Liver (tissue), 8 donors: ENCODE measurements at regions not wholly inside any gene's neighbourhood (a gene's known extent, or its start where the extent isn't known, plus 50 kb on each side); places are given as distances from the start of the nearest gene placed in this dataset.

Experiments
- DNase-seq: peaks from one replicate; pipeline ENCODE4 v3.0.0-alpha.2; 2017; ENCODE audit warnings: low spot score
- H3K27ac ChIP-seq, 2 donors: one replicate each; pipeline ENCODE4 v1.7.0; 2013; ENCODE audit warnings: inconsistent platforms in 2 of 2, low read length in 2 of 2, control low read depth in 1 of 2, low read depth in 1 of 2, mild to moderate bottlenecking in 1 of 2
- H3K27me3 ChIP-seq, 4 donors: one replicate each; pipeline versions ENCODE4 v1.6.1 to v1.7.0; 2013; ENCODE audit warnings: low read length in 3 of 4, inconsistent platforms in 1 of 4, mild to moderate bottlenecking in 1 of 4, moderate library complexity in 1 of 4; ENCODE audit not compliant: control insufficient read depth in 4 of 4, insufficient read depth in 4 of 4
- H3K36me3 ChIP-seq, 4 donors: one replicate each; pipeline versions ENCODE4 v1.6.1 to v1.7.0; 2013; ENCODE audit warnings: low read length in 3 of 4, mild to moderate bottlenecking in 3 of 4, low read depth in 1 of 4, moderate library complexity in 1 of 4; ENCODE audit not compliant: control insufficient read depth in 4 of 4, insufficient read depth in 3 of 4
- H3K4me1 ChIP-seq, 4 donors: one replicate each; pipeline versions ENCODE4 v1.6.1 to v1.7.0; 2013; ENCODE audit warnings: low read length in 3 of 4, mild to moderate bottlenecking in 3 of 4, moderate library complexity in 1 of 4; ENCODE audit not compliant: control insufficient read depth in 4 of 4, insufficient read depth in 4 of 4
- H3K4me3 ChIP-seq, 3 donors: one replicate each; pipeline versions ENCODE4 v1.6.1 to v1.7.0; 2013; ENCODE audit warnings: low read length in 3 of 3, control low read depth in 1 of 3, low read depth in 1 of 3, mild to moderate bottlenecking in 1 of 3
- H3K9ac ChIP-seq, 2 donors: one replicate each; pipeline ENCODE4 v1.7.0; 2013; ENCODE audit warnings: low read length in 2 of 2, mild to moderate bottlenecking in 2 of 2, moderate library complexity in 2 of 2, control low read depth in 1 of 2, low read depth in 1 of 2
- H3K9me3 ChIP-seq, 4 donors: one replicate each; pipeline versions ENCODE4 v1.6.1 to v1.7.0; 2013; ENCODE audit warnings: low read length in 3 of 4; ENCODE audit not compliant: control insufficient read depth in 4 of 4
- ATF3 ChIP-seq: IDR thresholded peaks from 2 replicates; pipeline ENCODE4 v1.6.1; 2016; ENCODE audit warnings: antibody characterized with exemption
- FOXA2 ChIP-seq: IDR thresholded peaks from 2 replicates; pipeline ENCODE4 v1.6.1; 2016; ENCODE audit warnings: antibody characterized with exemption
- HNF4A ChIP-seq, 2 donors: conservative IDR thresholded peaks; 2 replicates each; pipeline ENCODE4 v1.6.1; 2016; ENCODE audit warnings: antibody characterized with exemption in 2 of 2, mild to moderate bottlenecking in 2 of 2
- HNF4G ChIP-seq: IDR thresholded peaks from 2 replicates; pipeline ENCODE4 v1.6.1; 2016; ENCODE audit warnings: antibody characterized with exemption
- JUND ChIP-seq, 2 donors: IDR thresholded peaks; 2 replicates each; pipeline ENCODE4 v1.6.1; 2016; ENCODE audit warnings: antibody characterized with exemption in 2 of 2
- NR2F2 ChIP-seq: IDR thresholded peaks from 2 replicates; pipeline ENCODE4 v1.6.1; 2016; ENCODE audit warnings: antibody characterized with exemption
- RAD21 ChIP-seq, 2 donors: IDR thresholded peaks; 2 replicates each; pipeline ENCODE4 v1.6.1; 2016; ENCODE audit warnings: antibody characterized with exemption in 2 of 2, mild to moderate bottlenecking in 2 of 2
- REST ChIP-seq: IDR thresholded peaks from 2 replicates; pipeline ENCODE4 v1.6.1; 2016; ENCODE audit warnings: antibody characterized with exemption, mild to moderate bottlenecking
- RXRA ChIP-seq, 2 donors: IDR thresholded peaks; 2 replicates each; pipeline ENCODE4 v1.6.1; 2017 to 2018; ENCODE audit warnings: antibody characterized with exemption in 2 of 2, mild to moderate bottlenecking in 1 of 2
- YY1 ChIP-seq: IDR thresholded peaks from 2 replicates; pipeline ENCODE4 v1.6.1; 2016; ENCODE audit warnings: antibody characterized with exemption, mild to moderate bottlenecking
- WGBS: extraction: QIAGEN DNeasy Blood & Tissue Kit; methylation state at CpG from one replicate; pipeline ENCODE4 v1.1.7; 2013; 5-methylcytosine and 5-hydroxymethylcytosine counted together
- TF ChIP-seq, protein P1 (sequence below): fragments of 150-350 bp; IDR thresholded peaks from 2 replicates; pipeline ENCODE4 v1.5.1; 2017; ENCODE audit warnings: improper control_type of control experiment, low read depth, low read length; ENCODE audit not compliant: missing input control
- TF ChIP-seq, protein P2 (sequence below): IDR thresholded peaks from 2 replicates; pipeline ENCODE4 v1.6.1; 2016; ENCODE audit warnings: antibody characterized with exemption
- donor health status: healthy.
- donor health status: healthy.
- donor health status: healthy.
- donor health status: healthy.
- donor health status: healthy.

DNA sequence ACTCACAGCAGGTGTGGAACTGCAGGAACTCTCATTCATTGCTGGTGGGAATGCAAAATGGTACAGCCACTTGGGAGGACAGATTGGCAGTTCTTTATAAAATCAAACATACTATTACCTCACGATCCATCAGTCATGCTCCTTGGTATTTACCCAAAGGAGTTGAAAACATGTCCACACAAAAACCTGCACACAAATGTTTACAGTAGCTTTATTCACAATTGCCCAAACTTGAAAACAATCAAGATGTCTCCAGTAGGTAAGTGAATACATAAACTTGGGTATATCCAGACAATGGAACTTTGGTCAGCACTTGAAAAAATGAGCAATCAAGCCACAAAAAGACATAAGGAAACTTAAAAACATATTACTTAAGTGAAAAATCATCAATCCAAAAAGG is 215.5 kb downstream of the IRX1 start:
- TF ChIP-seq, protein P1, sequence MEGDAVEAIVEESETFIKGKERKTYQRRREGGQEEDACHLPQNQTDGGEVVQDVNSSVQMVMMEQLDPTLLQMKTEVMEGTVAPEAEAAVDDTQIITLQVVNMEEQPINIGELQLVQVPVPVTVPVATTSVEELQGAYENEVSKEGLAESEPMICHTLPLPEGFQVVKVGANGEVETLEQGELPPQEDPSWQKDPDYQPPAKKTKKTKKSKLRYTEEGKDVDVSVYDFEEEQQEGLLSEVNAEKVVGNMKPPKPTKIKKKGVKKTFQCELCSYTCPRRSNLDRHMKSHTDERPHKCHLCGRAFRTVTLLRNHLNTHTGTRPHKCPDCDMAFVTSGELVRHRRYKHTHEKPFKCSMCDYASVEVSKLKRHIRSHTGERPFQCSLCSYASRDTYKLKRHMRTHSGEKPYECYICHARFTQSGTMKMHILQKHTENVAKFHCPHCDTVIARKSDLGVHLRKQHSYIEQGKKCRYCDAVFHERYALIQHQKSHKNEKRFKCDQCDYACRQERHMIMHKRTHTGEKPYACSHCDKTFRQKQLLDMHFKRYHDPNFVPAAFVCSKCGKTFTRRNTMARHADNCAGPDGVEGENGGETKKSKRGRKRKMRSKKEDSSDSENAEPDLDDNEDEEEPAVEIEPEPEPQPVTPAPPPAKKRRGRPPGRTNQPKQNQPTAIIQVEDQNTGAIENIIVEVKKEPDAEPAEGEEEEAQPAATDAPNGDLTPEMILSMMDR: no peak
- no peak for TF ChIP-seq YY1
- H3K4me1 ChIP-seq: no peaks in the 10 kb centered on the region
- no peaks in the 10 kb centered on the region for H3K36me3 ChIP-seq
- no peaks in the 10 kb centered on the region for H3K9me3 ChIP-seq
- H3K9ac ChIP-seq: no peak overlapping the region
- no peak overlapping the region for H3K27ac ChIP-seq
- H3K27me3 ChIP-seq: no peaks in the 10 kb centered on the region
- H3K4me3 ChIP-seq: no peak overlapping the region
- WGBS: 76% methylated on average over 1 of the region's 1 CpG
- DNase-seq: no peak

DNA sequence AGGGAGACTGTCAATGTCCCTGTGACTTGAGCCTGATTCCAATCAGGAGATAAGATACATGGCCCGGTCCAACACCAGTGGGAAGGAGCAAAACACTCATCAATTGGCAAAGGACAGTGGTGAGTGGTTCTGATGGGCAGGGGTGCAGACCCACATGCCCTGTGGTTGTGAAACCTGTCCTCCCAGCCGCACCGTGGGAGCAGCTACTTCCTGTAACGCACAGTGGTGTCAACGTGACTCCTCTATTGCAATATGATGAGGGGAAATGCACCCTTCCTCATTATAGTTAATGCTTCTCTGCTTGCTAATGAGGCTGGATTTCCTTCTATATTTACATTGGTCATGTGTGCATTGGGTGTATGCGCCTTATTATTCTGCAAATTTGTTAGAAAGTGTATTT is 223.0 kb downstream of the IRX1 start:
- no peaks in the 10 kb centered on the region for H3K9me3 ChIP-seq
- H3K4me1 ChIP-seq: no peaks in the 10 kb centered on the region
- WGBS: 66% methylated on average over 6 of the region's 6 CpGs

DNA sequence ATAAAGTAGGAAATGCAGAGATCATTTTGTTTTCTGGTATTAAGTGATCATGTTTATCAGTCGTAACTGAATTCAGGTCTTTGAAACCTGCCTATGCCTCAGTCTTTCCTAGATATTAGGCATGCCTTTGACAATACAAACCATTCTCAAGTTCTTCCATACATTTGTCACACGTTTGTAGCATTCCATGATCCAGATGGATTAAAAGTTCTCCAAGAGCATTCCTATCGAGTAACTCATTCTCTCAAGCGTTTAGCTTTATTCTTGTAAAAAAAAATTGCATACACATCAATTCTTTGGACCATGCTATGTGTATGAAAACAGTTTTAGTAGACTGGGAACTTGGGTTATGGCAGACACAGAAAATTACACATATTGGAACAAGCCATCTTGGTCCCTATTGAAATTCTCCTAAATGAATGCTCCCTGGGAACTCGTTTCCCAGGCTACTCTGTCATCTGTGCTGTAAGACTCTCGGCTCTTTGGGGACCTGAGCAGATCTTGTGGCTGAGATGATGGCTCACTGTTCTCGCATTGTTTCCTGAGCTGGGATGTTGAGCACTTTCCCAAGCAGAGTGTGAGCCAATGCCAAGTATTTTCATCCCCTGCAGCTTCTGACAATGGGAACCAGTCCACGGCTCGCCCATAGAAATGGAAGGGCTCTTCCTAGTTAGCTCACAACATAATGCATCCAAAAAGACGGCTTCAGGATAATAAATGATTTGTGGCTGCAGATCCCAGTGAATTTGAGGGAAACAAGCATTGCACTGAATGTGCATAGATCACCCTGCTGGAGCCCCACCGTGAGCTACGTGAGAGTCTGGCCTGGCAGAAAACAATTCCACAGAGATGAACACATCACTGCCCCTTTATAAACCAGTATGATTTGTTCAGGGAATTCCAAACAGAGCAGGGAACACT is 230.2 kb downstream of the IRX1 start:
- Histone ChIP-seq H3K4me3 (no peak overlapping the region), H3K9ac (no peak overlapping the region), H3K27ac (no peak overlapping the region), H3K9me3 (no peaks in the 10 kb centered on the region), H3K27me3 (peaks cover 0 to 2% (median 0%) of the 10 kb centered on the region in 4 donors), H3K36me3 (no peaks in the 10 kb centered on the region), H3K4me1 (no peaks in the 10 kb centered on the region)
- no peak for DNase-seq
- 57% methylated on average over 12 of the region's 12 CpGs for WGBS
- no peak for TF ChIP-seq RAD21 (IDR thresholded peaks at IDR 0.05)
- no peak for TF ChIP-seq NR2F2
- no peak for TF ChIP-seq REST
- TF ChIP-seq FOXA2: no peak
- TF ChIP-seq JUND (IDR thresholded peaks at IDR 0.05): no peak
- TF ChIP-seq, protein P2, sequence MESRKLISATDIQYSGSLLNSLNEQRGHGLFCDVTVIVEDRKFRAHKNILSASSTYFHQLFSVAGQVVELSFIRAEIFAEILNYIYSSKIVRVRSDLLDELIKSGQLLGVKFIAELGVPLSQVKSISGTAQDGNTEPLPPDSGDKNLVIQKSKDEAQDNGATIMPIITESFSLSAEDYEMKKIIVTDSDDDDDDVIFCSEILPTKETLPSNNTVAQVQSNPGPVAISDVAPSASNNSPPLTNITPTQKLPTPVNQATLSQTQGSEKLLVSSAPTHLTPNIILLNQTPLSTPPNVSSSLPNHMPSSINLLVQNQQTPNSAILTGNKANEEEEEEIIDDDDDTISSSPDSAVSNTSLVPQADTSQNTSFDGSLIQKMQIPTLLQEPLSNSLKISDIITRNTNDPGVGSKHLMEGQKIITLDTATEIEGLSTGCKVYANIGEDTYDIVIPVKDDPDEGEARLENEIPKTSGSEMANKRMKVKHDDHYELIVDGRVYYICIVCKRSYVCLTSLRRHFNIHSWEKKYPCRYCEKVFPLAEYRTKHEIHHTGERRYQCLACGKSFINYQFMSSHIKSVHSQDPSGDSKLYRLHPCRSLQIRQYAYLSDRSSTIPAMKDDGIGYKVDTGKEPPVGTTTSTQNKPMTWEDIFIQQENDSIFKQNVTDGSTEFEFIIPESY: no peak
- TF ChIP-seq YY1: no peak
- TF ChIP-seq RXRA (IDR thresholded peaks at IDR 0.05): no peak
- TF ChIP-seq HNF4G: no peak

More for the DNA sequence above, 223.0 kb downstream of the IRX1 start:
- Histone ChIP-seq H3K27me3 (no peaks in the 10 kb centered on the region), H3K4me3 (no peak overlapping the region), H3K9ac (no peak overlapping the region), H3K36me3 (no peaks in the 10 kb centered on the region), H3K27ac (no peak overlapping the region)
- TF ChIP-seq HNF4A (conservative IDR thresholded peaks at IDR 0.05) (no peak), NR2F2 (no peak), JUND (IDR thresholded peaks at IDR 0.05) (no peak), ATF3 (no peak), FOXA2 (no peak), RAD21 (IDR thresholded peaks at IDR 0.05) (no peak), YY1 (no peak), HNF4G (no peak)
- TF ChIP-seq, protein P2: no peak
- no peak for DNase-seq
